Lung (tissue), 11 donors: ENCODE measurements at regions not wholly inside any gene's neighbourhood (a gene's known extent, or its start where the extent isn't known, plus 50 kb on each side); places are given as distances from the start of the nearest gene placed in this dataset.

ENCODE experiments used
- ATAC-seq: fragments of 200-7000 bp; cut with Tn5 transposase; one replicate; pipeline ENCODE4 v1.9.1; 2020; ENCODE audit warnings: moderate number of reproducible peaks; ENCODE audit not compliant: insufficient read depth, low FRiP score
- DNase-seq, 3 donors: peaks; one replicate each; pipeline ENCODE4 v3.0.0-alpha.2; 2013 to 2017
- H3K27ac ChIP-seq, 2 donors: one replicate each; pipeline ENCODE4 v1.5.1; 2013; ENCODE audit warnings: mild to moderate bottlenecking in 2 of 2, moderate library complexity in 2 of 2, control low read depth in 1 of 2, inconsistent platforms in 1 of 2, low read depth in 1 of 2, low read length in 1 of 2
- H3K27me3 ChIP-seq, 3 donors: one replicate each; pipeline ENCODE4 v1.5.1; 2013; ENCODE audit warnings: low read length in 2 of 3; ENCODE audit not compliant: control insufficient read depth in 3 of 3, insufficient read depth in 3 of 3
- H3K36me3 ChIP-seq, 4 donors: one replicate each; pipeline ENCODE4 v1.5.1; 2013; ENCODE audit warnings: low read length in 4 of 4, mild to moderate bottlenecking in 1 of 4, moderate library complexity in 1 of 4; ENCODE audit not compliant: control insufficient read depth in 4 of 4, insufficient read depth in 4 of 4
- H3K4me1 ChIP-seq, 5 donors: one replicate each; pipeline ENCODE4 v1.5.1; 2013; ENCODE audit warnings: low read length in 5 of 5, mild to moderate bottlenecking in 2 of 5, moderate library complexity in 1 of 5; ENCODE audit not compliant: control insufficient read depth in 5 of 5, insufficient read depth in 5 of 5
- H3K4me3 ChIP-seq: one replicate; pipeline ENCODE4 v1.5.1; 2013; ENCODE audit warnings: mild to moderate bottlenecking, control low read depth, moderate library complexity
- H3K9ac ChIP-seq, 2 donors: one replicate each; pipeline ENCODE4 v1.5.1; 2013; ENCODE audit warnings: low read length in 2 of 2, control low read depth in 1 of 2; ENCODE audit not compliant: insufficient read depth in 1 of 2
- H3K9me3 ChIP-seq, 4 donors: one replicate each; pipeline ENCODE4 v1.5.1; 2013; ENCODE audit warnings: low read length in 3 of 4, mild to moderate bottlenecking in 1 of 4, moderate library complexity in 1 of 4; ENCODE audit not compliant: control insufficient read depth in 4 of 4, insufficient read depth in 3 of 4
- CTCF ChIP-seq: IDR thresholded peaks from 2 replicates; pipeline ENCODE4 v1.5.1; 2012; ENCODE audit warnings: mild to moderate bottlenecking; ENCODE audit errors: control extremely low read depth, extremely low read depth
- WGBS, 2 donors: extraction: QIAGEN DNeasy Blood & Tissue Kit; methylation state at CpG; one replicate each; pipeline ENCODE4 v1.1.7; 2013; 5-methylcytosine and 5-hydroxymethylcytosine counted together
- donor health status: control.
- donor health status: control.
- donor health status: Bipolar disorder and iron deficiency.
- donor health status: healthy.
- donor health status: DM: yes; HTN: yes; CAD: no.

GRCh38 chr22:48658871-48659270 is 1168.8 kb downstream of the BRD1 start:
- no peaks in the 10 kb centered on the region for H3K36me3 ChIP-seq
- no peak for TF ChIP-seq CTCF
- no peak overlapping the region for H3K4me3 ChIP-seq
- no peak overlapping the region for H3K27ac ChIP-seq
- no peaks in the 10 kb centered on the region for H3K27me3 ChIP-seq
- whole genome bisulfite sequencing, 2 donors, result 94% methylated on average over 18 of the region's 18 CpGs
- no peaks in the 10 kb centered on the region for H3K4me1 ChIP-seq
- no peak overlapping the region for H3K9ac ChIP-seq
- peaks cover 0 to 5% (median 1%) of the 10 kb centered on the region in 4 donors for H3K9me3 ChIP-seq
- ATAC-seq, result no peak
- DNase-seq, result no peak

GRCh38 chr22:48658246-48658645 is 1169.4 kb downstream of the BRD1 start:
- DNase-seq (no peak), ATAC-seq (no peak)
- no peak overlapping the region for H3K4me3 ChIP-seq
- no peak overlapping the region for H3K9ac ChIP-seq
- no peak for TF ChIP-seq CTCF
- WGBS, 2 donors, result 94 to 95% methylated on average over 15 of the region's 15 CpGs
- no peaks in the 10 kb centered on the region for H3K4me1 ChIP-seq
- H3K9me3 ChIP-seq, result peaks cover 0 to 2% (median under 1%) of the 10 kb centered on the region in 4 donors
- H3K36me3 ChIP-seq, result no peaks in the 10 kb centered on the region
- no peak overlapping the region for H3K27ac ChIP-seq
- no peaks in the 10 kb centered on the region for H3K27me3 ChIP-seq

- no peak overlapping the region for H3K4me3 ChIP-seq
- H3K36me3 ChIP-seq, result no peaks in the 10 kb centered on the region
- no peak overlapping the region for H3K9ac ChIP-seq
- no peaks in the 10 kb centered on the region for H3K27me3 ChIP-seq
- no peak for TF ChIP-seq CTCF
- H3K27ac ChIP-seq, result no peak overlapping the region
- H3K4me1 ChIP-seq, result no peaks in the 10 kb centered on the region
- ATAC-seq (no peak), DNase-seq (no peak)
- H3K9me3 ChIP-seq, result no peaks in the 10 kb centered on the region
- 62 to 92% methylated on average over 9 of the region's 9 CpGs for WGBS, 2 donors
These were observed 1173.2 kb downstream of the BRD1 start for GRCh38 chr22:48654492-48654891.

GRCh38 chr22:48653929-48654328 is 1173.7 kb downstream of the BRD1 start:
- H3K27me3 ChIP-seq, result no peaks in the 10 kb centered on the region
- 86 to 92% methylated on average over 18 of the region's 18 CpGs for WGBS, 2 donors
- DNase-seq, result no peak
- no peak for TF ChIP-seq CTCF
- no peaks in the 10 kb centered on the region for H3K9me3 ChIP-seq
- no peaks in the 10 kb centered on the region for H3K4me1 ChIP-seq
- no peak overlapping the region for H3K9ac ChIP-seq
- no peak for ATAC-seq
- H3K4me3 ChIP-seq, result no peak overlapping the region
- no peaks in the 10 kb centered on the region for H3K36me3 ChIP-seq
- no peak overlapping the region for H3K27ac ChIP-seq
